Lower leg skin (tissue), 3 donors: ENCODE measurements at regions not wholly inside any gene's neighbourhood (a gene's known extent, or its start where the extent isn't known, plus 50 kb on each side); places are given as distances from the start of the nearest gene placed in this dataset.

Experiments
- POLR2A ChIP-seq, 2 donors: fragments of 450-650 bp; IDR thresholded peaks; one replicate each; pipeline ENCODE4 v1.6.1; 2016 to 2017; ENCODE audit warnings: antibody characterized with exemption in 2 of 2, mild to moderate bottlenecking in 1 of 2, moderate library complexity in 1 of 2
- TF ChIP-seq, protein P1 (sequence below), 3 donors: fragments of 450-650 bp; IDR thresholded peaks; one replicate each; pipeline ENCODE4 v1.5.1; 2016; ENCODE audit warnings: antibody characterized with exemption in 3 of 3, mild to moderate bottlenecking in 3 of 3, moderate library complexity in 2 of 3

DNA sequence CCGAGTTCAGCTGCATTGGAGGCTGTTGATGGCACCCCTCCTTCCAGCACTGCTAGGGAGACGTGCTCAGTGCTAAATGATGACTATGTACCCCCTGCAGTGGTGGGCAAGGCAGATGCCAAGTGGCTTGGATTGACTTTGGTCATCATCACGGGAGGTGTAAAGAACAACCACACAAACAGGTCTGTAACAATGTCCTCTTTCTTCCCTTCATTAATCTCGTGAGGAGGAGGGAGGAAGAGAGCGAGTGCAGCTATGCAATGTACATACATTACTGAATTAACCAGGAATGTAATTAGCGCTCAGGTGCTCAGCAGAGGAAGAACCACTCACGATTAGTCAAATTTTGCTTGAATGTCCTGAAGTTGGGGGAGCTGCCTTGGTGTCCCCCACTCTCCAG is 173.9 kb upstream of the SKOR2 start:
- no peak for TF ChIP-seq POLR2A (IDR thresholded peaks at IDR 0.05)
- TF ChIP-seq, protein P1, sequence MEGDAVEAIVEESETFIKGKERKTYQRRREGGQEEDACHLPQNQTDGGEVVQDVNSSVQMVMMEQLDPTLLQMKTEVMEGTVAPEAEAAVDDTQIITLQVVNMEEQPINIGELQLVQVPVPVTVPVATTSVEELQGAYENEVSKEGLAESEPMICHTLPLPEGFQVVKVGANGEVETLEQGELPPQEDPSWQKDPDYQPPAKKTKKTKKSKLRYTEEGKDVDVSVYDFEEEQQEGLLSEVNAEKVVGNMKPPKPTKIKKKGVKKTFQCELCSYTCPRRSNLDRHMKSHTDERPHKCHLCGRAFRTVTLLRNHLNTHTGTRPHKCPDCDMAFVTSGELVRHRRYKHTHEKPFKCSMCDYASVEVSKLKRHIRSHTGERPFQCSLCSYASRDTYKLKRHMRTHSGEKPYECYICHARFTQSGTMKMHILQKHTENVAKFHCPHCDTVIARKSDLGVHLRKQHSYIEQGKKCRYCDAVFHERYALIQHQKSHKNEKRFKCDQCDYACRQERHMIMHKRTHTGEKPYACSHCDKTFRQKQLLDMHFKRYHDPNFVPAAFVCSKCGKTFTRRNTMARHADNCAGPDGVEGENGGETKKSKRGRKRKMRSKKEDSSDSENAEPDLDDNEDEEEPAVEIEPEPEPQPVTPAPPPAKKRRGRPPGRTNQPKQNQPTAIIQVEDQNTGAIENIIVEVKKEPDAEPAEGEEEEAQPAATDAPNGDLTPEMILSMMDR (IDR thresholded peaks at IDR 0.05) = no peak
